CD4-positive, alpha-beta T cell treated with Interleukin-6 at 100 ng/mL for 8 hours (primary cell): ENCODE measurements at regions not wholly inside any gene's neighbourhood (a gene's known extent, or its start where the extent isn't known, plus 50 kb on each side); places are given as distances from the start of the nearest gene placed in this dataset.
"Not testable (repeated sequence)": the region's sequence is repeated elsewhere in the genome, so short reads cannot be mapped to it uniquely, and the experiment has no call there.

Experiments used
- DNase-seq: peaks from one replicate; pipeline ENCODE4 v3.0.0-alpha.2; 2020; ENCODE audit warnings: mixed read lengths, low spot score

- no peak for DNase-seq
Observed at GRCh38 chr5:1667648-1668140, 131.9 kb downstream of the MRPL36 start.

- peak; percentile 26 for DNase-seq
Observed at GRCh38 chr5:1666812-1667588, 132.6 kb downstream of the MRPL36 start.

DNA sequence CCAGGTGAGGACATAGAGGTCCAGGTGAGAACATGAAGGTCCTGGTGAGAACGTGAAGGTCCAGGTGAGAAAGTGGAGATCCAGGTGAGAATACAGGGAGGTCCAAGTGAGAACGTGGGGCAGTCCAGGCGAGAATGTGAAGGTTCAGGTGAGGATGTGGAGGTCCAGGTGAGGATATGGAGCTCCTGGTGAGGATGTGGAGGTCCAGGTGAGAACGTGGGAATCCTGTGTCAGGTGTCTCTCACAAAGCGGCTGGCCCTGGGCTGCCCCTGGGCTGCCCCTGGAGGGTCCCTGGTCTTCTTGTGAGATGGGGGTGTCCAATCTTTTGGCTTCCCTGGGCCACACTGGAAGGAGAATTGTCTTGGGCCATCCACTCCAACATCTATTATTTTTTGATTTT is 133.4 kb downstream of the MRPL36 start:
- no peak for DNase-seq

GRCh38 chr5:1665803-1666202 is 133.8 kb downstream of the MRPL36 start:
- no peak for DNase-seq

DNA sequence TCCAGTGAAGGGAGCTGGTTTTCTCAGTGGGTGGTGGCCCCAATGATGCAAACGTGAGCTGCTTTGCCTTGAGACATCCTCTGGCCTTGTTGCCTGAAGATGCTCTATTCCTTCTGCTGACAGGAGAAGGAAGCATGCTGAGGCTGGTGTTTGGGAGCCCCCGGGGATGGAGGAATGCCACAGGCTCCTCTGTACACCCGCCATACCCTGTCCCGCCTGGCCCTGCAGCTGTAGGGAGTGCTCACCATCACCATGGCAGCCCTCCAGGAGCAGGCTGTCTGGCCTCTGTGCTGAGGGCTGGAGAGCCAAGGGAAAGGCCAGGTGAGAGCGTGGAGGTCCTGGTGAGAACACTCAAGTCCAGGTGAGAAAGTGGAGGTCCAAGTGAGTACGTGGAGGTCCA is 134.4 kb downstream of the MRPL36 start:
- no peak for DNase-seq

- no peak for DNase-seq
Observed at GRCh38 chr5:1663186-1663585, 136.5 kb downstream of the MRPL36 start.

- DNase-seq = no peak
Observed at GRCh38 chr5:1662559-1663085, 137.0 kb downstream of the MRPL36 start.

DNA sequence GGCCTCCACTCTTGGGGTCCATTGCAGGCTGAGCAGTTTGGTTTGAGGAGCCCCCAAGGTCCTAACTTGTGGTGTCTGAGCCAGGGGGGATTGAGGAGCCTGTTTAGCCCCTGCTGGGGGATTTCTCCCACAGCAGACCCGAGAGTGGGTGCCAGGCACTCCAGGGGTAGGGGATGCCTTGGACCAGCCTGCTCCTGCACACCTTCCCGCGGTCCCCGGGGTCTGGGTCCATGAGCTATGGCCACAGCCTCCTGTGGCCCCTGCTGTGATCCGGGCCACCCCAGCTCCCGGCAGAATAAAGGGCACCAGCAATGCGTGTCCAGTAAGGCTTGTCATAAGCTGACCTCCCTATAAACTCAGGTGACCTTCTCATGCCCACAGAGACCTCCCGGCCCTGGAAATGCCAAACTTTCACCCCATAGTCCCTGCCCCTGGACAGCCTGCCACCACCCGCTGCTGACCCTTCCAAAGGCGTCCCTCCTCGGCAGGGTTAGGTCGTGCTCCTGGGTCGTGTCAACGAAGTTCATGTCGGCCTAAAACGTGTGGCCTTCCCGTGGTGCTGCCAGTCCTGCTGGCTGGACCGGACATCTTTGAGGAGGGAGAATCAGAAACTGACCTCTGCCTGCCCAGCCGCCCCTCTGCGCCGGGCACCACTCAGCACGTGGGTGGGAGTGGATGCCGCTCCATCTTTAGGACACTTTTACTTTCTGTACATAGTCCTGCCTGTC is 137.6 kb downstream of the MRPL36 start:
- DNase-seq = no peak

DNA sequence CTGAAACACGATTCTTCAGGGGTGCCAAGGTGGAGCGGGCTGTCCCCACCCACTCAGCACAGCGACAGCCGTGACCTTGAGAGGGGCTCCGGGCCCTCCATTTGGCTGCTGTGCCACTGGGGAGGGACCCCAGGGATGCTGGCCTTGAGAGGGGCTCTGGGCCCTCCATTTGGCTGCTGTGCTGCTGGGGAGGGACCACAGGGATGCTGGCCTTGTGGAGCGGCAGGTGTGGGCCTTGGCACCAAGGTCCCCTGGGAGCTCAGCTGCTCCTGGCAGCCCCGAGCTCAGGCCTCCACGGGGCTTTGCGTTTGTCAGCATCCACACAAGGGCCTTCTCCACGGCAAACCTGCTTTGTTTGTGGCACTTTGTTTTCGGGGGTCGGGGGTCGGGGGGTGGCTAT is 137.6 kb upstream of the LPCAT1 start:
- DNase-seq = no peak

- DNase-seq = no peak
Observed at GRCh38 chr5:1660511-1660910, 136.8 kb upstream of the LPCAT1 start.

DNA sequence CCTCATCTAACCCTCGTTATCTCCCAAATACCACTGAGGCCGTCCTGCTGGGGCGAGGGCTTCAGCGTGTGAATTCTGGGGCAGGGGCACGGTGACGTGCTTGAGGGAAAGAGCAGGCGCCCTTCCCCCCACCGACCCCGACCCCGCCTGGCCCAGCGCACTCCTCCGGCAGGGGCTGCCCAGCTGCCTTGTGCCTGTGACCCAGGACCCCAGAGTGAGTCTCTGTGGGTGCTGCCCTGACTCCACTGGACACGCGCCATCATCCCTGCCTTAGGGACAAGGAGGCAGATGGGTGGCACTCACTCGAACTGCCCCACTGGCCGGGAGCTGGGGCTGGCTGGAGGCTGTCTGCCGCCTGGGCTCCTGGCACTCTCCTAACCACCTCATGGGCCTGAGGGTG is 136.2 kb upstream of the LPCAT1 start:
- DNase-seq = no peak

- no peak for DNase-seq
Observed at GRCh38 chr5:1659100-1659981, 135.6 kb upstream of the LPCAT1 start.

- no peak for DNase-seq
Observed at GRCh38 chr5:1658665-1659064, 134.9 kb upstream of the LPCAT1 start.

GRCh38 chr5:1657161-1657741 is 133.5 kb upstream of the LPCAT1 start:
- no peak for DNase-seq

- DNase-seq = no peak
Observed at GRCh38 chr5:1656271-1656975, 132.7 kb upstream of the LPCAT1 start.

DNA sequence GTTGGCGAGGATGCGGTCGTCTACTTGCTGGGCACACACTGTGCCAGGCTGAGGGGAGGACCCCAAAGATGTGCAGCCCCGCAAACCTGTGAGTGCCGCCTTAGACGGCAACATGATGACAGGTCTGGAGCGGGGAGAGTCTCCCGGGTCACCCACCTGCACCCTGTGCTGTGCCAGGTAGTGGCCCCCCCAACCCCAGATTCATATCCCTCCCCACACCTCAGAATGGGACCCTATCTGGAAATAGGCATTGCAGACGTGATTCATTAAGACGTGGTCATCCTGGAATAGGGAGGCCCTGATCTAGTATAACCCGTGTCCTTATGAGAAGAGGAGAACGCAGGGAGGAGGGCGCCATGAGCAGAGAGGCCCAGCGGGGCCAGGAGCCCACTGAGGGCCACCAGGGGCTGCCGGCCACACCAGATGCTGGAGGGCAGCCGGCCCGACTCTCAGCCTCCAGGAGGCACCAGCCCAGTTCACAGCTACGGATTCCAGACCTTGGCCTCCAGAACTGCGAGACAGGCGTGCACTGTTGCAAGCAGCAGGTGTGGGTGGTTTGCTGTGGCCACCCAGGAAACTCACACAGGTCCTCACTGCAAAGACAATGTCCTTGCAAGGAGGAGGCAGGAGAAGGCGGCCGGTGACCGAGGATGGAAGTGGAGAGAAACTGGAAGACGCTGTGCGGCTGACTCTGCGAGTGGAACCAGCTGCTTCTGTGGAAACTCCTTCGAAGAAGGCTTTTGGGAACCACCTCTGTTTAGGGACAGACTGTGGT is 131.9 kb upstream of the LPCAT1 start:
- DNase-seq = no peak

DNA sequence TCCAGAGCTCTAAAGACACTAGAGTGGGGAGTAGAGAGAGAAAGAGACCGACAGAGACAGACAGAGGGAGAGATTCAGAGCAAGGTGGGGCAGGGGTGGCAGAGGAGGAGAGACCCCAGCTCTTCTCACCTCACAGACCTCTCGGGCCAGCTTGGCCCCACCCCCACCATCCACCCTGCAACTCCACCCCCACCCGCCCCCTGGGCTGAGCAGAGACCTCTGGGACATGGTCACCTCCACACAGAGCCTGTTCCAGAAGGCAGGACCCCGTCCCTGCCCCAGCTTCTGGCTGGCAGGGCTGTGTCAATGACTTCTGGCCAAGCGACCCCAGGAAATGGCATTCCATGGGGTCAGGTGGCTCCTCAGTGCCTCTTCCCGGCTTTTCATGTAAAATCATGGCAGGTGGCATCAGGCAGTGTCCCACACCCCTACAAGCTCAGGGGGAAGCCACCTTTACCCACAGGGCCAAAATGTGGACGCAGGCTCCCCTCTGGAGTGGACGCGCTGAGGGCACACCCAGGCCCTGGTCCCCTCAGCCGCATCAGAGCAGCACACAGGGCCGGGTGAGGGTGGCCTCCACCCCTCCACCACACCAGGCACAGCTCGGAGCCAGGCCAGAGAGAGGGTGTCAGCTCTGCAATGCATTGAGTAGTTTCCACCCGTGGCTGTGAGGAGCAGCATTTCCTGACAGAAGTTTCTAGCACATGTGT is 131.2 kb upstream of the LPCAT1 start:
- DNase-seq = no peak

- not testable (repeated sequence) for DNase-seq
Observed at GRCh38 chr5:1653698-1654651, 130.2 kb upstream of the LPCAT1 start.
